HG02870 (cell line): ENCODE measurements at regions not wholly inside any gene's neighbourhood (a gene's known extent, or its start where the extent isn't known, plus 50 kb on each side); places are given as distances from the start of the nearest gene placed in this dataset.

Experiments used
- ATAC-seq: cut with Tn5 transposase; IDR thresholded peaks from one replicate; pipeline ENCODE4 v1.9.1; 2021; ENCODE audit warnings: mild to moderate bottlenecking, moderate library complexity; ENCODE audit not compliant: unreplicated experiment

DNA sequence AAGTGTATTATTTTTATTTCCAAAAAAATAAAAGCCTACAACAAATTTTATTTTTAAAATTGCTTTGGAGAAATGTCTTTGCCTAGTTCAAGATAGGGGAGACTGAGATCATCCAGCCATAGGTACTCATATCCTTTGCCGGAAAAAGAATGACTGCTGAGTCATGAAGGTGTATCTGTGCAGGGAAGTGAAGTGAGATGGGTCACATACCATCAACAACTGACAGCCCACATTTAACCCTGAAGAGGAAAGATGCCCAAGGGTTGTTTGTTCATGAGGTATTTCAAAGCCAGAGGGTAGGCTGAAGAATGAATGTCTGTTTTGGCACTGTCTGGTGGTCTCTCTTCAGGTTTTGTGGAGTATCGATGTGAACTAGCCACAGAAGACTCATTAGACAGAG is 106.7 kb upstream of the TTC29 start:
- ATAC-seq: no peak

GRCh38 chr4:147054228-147054872 is 108.7 kb upstream of the TTC29 start:
- no peak for ATAC-seq

DNA sequence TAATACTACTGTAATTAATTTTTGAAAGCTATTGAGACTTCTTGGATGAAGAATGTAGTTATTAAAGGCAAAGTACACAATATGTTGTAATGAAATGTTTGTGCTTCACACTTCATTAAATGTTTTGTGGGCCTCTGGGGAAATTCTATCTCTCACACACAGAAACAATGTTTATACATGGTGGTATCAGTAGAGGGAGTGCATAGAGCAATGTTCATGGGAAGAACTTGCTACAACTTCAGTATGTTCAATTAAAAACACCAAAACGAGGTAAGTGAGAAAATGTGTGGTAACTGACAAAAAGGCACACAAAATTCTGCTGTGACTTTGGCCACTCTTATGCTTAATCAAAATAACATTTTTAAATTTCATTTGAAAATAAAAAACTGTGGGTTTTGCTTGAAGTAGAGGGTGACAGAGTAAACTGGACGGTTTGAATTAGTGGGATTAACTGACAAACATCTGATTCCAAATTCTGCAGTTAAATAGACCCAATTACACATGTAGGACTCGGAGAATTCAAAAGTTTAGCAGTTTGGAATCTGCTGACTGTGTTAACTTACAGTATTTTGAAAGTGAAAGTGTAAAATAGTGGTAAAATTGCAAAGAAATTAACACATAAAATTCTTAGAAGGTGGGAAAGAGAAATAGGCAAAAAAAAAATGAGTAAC is 111.4 kb upstream of the TTC29 start:
- ATAC-seq: peak; percentile 40

DNA sequence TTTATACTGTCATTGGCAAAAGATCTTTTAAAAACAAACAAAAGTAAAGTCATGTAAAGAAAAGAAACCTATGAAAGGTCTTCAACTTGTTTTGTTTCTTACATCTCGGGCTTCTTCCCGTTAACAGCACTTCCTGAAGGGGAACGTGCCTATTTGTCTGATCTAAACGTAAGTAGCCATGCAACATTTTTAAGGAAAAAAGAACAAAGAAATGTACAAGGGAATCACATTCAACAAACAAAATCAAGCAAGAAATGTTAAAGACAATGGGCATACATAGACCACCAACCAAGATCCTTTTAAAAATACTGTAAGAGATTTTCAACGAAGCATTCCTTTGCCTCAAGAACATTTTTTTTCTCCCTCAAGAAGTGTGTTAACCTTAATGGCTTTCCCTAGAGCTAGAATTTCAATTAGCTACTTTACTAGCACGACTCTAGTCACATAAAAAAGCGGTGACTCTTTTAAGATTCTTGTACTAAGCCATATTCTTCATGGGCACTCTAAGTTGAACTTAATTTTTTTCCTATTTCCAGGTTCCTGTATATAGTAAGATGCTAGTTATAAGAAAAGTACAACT is 112.0 kb upstream of the TTC29 start:
- peak; percentile 45 for ATAC-seq

DNA sequence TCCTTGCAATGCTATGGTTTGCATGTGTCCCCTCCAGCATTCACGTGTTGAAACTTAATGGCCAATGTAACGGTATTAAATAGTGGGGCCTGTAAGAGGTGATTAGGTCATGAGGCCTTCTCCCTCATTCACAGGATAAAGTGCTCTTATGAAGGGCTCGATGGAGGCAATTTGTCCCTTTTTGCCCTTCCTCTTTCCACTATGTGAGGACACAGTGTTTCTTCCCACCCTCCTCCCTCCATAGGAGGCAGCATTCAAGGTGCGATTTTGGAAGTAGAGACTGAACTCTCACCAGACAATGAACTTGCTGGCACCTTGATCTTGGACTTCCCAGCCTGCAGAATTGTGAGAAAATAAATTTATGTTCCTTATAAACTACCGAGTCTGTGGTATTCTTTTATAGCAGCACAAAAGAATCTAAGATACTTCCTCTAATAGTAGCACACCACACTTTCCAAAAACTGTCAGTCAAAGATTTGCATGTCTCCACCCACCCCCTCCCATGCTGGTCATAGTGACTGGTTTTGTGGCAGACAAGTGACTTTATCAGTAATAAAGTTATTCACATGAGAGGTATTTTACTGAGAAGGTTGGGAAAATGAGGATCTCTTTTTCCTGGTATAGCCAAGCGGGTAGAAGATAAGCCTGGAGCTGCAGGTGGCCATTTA is 113.5 kb upstream of the TTC29 start:
- no peak for ATAC-seq

DNA sequence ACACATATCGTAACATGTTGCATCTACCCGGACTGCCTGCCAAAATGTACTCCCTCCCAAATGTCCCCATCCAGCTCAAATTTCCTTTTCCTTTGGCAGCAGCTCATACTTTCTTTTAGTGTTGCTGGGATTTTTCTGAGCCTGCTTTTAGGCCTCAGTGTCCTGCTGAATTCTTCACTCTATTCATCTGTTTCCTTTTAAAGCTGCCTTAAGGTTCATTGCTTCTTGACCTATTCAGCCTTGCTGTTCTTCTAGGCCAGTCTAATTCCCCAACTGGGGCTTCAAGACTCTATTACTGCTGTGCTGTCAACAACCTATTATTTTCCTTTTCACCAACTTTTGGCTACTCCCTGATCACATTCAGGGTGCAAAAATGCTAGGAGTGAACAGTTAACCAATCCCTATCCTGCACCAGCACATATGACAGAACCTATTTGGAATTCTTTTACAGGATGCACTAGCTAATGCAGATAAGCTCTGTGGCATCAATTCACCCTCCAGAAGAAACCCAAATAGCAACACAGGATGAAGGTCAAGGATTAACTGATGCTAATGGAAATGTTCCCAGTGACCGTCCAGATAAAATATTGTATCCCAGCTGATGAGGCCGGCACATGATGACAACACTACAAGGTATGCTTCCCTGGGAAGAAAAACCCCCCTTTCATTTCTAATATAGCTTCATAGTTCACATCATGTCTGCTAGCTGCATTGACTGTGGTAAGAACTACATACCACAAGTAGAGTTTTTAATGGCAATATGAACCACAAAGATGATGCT is 114.7 kb upstream of the TTC29 start:
- no peak for ATAC-seq

- no peak for ATAC-seq
These were observed 119.2 kb upstream of the TTC29 start for GRCh38 chr4:147064856-147065255.

DNA sequence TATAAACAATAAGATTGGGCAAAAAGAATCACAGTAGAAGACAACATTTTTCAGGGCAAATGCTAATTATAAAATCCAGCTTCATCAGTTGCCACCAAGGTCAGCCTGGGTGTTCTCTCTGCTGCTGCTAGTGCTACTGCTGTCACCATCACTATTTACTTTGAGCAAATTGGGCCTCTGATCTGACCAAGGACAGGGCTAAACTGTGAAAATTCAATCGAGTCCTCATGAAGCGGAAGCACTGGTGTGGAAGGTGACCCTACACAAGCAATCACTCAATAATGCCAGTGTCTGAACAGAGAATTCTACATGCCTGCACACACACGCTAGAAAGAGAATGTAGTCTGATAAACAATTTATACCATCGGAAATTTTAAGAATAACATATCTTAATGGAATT is 122.9 kb upstream of the TTC29 start:
- no peak for ATAC-seq

GRCh38 chr4:147071209-147071740 is 125.6 kb upstream of the TTC29 start:
- ATAC-seq: no peak

- no peak for ATAC-seq
These were observed 130.5 kb upstream of the TTC29 start for GRCh38 chr4:147076179-147076578.

DNA sequence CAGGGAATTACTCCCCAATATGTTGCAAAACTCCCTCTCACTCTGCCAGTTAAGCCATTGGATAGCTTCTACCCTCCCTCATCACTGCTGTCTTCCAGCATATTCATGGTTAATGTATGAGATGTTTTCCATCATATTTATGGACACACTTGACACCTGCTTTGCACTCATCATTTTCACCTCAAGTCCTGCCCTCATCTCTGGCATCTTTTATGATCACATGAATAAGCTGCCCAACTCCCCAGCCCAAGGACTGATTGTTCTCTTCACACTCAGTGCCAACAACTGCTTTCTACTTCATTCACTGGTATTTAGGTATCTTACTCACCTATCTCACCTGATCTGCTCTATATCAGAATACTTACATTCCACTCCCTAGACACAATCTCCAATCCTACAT is 131.1 kb upstream of the TTC29 start:
- ATAC-seq: no peak

GRCh38 chr4:147078362-147078761 is 132.7 kb upstream of the TTC29 start:
- ATAC-seq: no peak

GRCh38 chr4:147078875-147079658 is 133.4 kb upstream of the TTC29 start:
- ATAC-seq: no peak

DNA sequence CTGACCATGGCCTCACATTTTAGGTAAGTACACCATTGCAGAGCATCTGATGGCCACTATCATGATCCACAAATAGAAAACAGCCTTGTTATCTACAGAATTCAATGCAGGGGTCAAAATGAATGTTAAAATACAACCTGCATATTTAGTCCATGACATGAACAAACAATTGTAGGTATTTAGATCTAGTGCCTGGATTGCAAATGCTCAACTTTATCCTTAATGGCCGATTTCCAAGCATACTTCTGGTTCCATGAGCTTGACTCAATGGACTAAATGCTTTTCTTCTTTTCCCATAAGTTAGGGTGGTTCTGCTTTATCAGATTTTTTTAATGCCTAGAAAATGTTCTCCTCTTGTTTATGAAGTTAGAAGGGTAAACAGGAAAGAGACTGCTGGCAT is 139.2 kb upstream of the TTC29 start:
- no peak for ATAC-seq

- ATAC-seq: no peak
These were observed 140.1 kb upstream of the TTC29 start for GRCh38 chr4:147085781-147086180.

DNA sequence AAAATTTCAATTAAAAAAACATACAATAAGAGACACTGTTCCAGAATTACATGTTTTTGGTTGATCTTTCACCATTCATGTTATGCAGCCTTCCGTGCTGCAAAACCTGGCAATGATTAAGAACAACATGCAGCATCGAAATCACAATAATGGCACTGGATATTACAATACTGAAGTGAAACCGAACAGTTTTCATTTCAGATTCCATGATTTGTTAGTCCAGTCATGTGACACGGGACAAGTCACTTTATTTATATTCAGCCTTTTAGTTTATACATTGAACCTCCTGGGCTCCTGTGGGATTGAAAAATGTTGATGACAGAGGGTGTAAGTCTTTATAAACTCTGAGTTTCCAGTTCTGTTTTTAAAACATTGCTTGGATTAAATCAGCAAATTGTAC is 142.5 kb upstream of the TTC29 start:
- no peak for ATAC-seq

DNA sequence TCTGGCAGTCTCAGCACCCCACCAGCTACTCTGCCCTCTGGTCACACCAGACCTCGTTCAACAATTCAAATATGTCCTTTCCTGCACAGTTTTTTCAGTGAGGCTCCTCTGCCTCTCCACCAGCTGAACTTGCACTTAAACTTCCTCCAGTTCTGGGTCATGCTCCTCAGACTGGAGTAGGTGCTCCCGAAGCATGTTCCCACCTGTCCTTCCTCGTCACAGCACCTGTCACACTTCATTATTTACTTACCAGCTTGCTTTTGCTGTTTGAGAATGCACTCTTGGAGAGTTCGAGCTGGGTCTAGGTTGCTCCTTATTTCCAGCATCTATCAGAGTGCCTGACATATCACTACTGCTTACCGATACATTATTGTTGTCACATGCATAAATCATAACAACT is 144.8 kb upstream of the TTC29 start:
- ATAC-seq: no peak

- ATAC-seq: no peak
These were observed 147.5 kb upstream of the TTC29 start for GRCh38 chr4:147093206-147093605.

- no peak for ATAC-seq
These were observed 148.6 kb upstream of the TTC29 start for GRCh38 chr4:147094238-147094637.
